GM12891 (cell line): ENCODE measurements at regions not wholly inside any gene's neighbourhood (a gene's known extent, or its start where the extent isn't known, plus 50 kb on each side); places are given as distances from the start of the nearest gene placed in this dataset.
A peak's percentile ranks its signal among the peaks of the same experiment; 100 is the strongest.
"Not testable (repeated sequence)": the region's sequence is repeated elsewhere in the genome, so short reads cannot be mapped to it uniquely, and the experiment has no call there.

Experiments used
- DNase-seq: peaks from one replicate; pipeline ENCODE4 v3.0.0; 2011; ENCODE audit warnings: low spot score; ENCODE audit not compliant: insufficient read length
- FAIRE-seq: peaks from 2 replicates; lab custom pipeline; 2011; peaks lifted over from hg19 to GRCh38; lab: Jason Lieb, UNC
- PAX5 ChIP-seq: IDR thresholded peaks from 2 replicates; pipeline ENCODE4 v1.6.1; 2011; ENCODE audit warnings: low read length, moderate library complexity, mild to moderate bottlenecking; ENCODE audit not compliant: insufficient read depth, severe bottlenecking
- POLR2A ChIP-seq: IDR thresholded peaks from 2 replicates; pipeline ENCODE4 v1.6.1; 2011; ENCODE audit warnings: low read depth, low read length, control low read depth
- POLR2AphosphoS5 ChIP-seq: IDR thresholded peaks from 2 replicates; pipeline ENCODE4 v1.6.1; 2011; ENCODE audit warnings: low read depth, low read length, control low read depth
- POU2F2 ChIP-seq: IDR thresholded peaks from 2 replicates; pipeline ENCODE4 v1.6.1; 2011; ENCODE audit warnings: low read depth, mild to moderate bottlenecking, control low read depth, low read length, moderate library complexity
- SPI1 ChIP-seq: IDR thresholded peaks from 2 replicates; pipeline ENCODE4 v1.6.1; 2011; ENCODE audit warnings: low read depth, low read length, control low read depth
- TAF1 ChIP-seq: IDR thresholded peaks from 2 replicates; pipeline ENCODE4 v1.6.1; 2011; ENCODE audit warnings: low read depth, low read length, control low read depth

- TF ChIP-seq TAF1, result no peak
- no peak for TF ChIP-seq PAX5
- no peak for TF ChIP-seq POLR2A
- no peak for TF ChIP-seq POU2F2
- no peak for TF ChIP-seq POLR2AphosphoS5
- no peak for TF ChIP-seq SPI1
- no peak for DNase-seq
- peak; percentile 33 for FAIRE-seq
Observed at GRCh38 chr14:100424504-100425428, 101.6 kb downstream of the SLC25A47 start.

- TF ChIP-seq TAF1 (no peak), POLR2AphosphoS5 (no peak), POU2F2 (no peak), PAX5 (no peak), SPI1 (no peak), POLR2A (no peak)
- FAIRE-seq (no peak), DNase-seq (no peak)
Observed at GRCh38 chr14:100425429-100425827, 102.3 kb downstream of the SLC25A47 start.

GRCh38 chr14:100426314-100426713 is 103.2 kb downstream of the SLC25A47 start:
- DNase-seq (no peak), FAIRE-seq (no peak)
- TF ChIP-seq TAF1 (no peak), POLR2A (no peak), POU2F2 (no peak), SPI1 (no peak), PAX5 (no peak), POLR2AphosphoS5 (no peak)

GRCh38 chr14:100427166-100427565 is 104.0 kb downstream of the SLC25A47 start:
- DNase-seq (no peak), FAIRE-seq (no peak)
- no peak for TF ChIP-seq SPI1
- TF ChIP-seq POLR2AphosphoS5, result no peak
- no peak for TF ChIP-seq POLR2A
- no peak for TF ChIP-seq PAX5
- no peak for TF ChIP-seq TAF1
- TF ChIP-seq POU2F2, result no peak

GRCh38 chr14:100428727-100429126 is 105.6 kb downstream of the SLC25A47 start:
- DNase-seq (no peak), FAIRE-seq (no peak)
- no peak for TF ChIP-seq TAF1
- TF ChIP-seq SPI1, result no peak
- TF ChIP-seq PAX5, result no peak
- TF ChIP-seq POU2F2, result no peak
- TF ChIP-seq POLR2A, result no peak

- DNase-seq (no peak), FAIRE-seq (no peak)
- no peak for TF ChIP-seq POU2F2
- no peak for TF ChIP-seq POLR2A
- TF ChIP-seq POLR2AphosphoS5, result no peak
- no peak for TF ChIP-seq TAF1
- TF ChIP-seq PAX5, result no peak
- no peak for TF ChIP-seq SPI1
Observed at GRCh38 chr14:100429537-100429936, 106.4 kb downstream of the SLC25A47 start.

GRCh38 chr14:100430571-100430970 is 107.4 kb downstream of the SLC25A47 start:
- DNase-seq (no peak), FAIRE-seq (no peak)
- TF ChIP-seq POLR2A, result no peak
- no peak for TF ChIP-seq PAX5
- no peak for TF ChIP-seq POLR2AphosphoS5
- TF ChIP-seq TAF1, result no peak
- TF ChIP-seq POU2F2, result no peak
- TF ChIP-seq SPI1, result no peak

- FAIRE-seq, DNase-seq: not testable (repeated sequence)
Observed at GRCh38 chr14:100431461-100431860, 108.3 kb downstream of the SLC25A47 start.

GRCh38 chr14:100432652-100433427 is 109.7 kb downstream of the SLC25A47 start:
- DNase-seq (no peak), FAIRE-seq (no peak)
- TF ChIP-seq POLR2AphosphoS5, result no peak
- TF ChIP-seq POU2F2, result no peak
- TF ChIP-seq TAF1, result no peak
- no peak for TF ChIP-seq PAX5
- TF ChIP-seq SPI1, result no peak
- no peak for TF ChIP-seq POLR2A

GRCh38 chr14:100433428-100433814 is 110.3 kb downstream of the SLC25A47 start:
- DNase-seq, result no peak
- no peak for TF ChIP-seq SPI1
- no peak for TF ChIP-seq PAX5
- TF ChIP-seq POLR2A, result no peak
- TF ChIP-seq POU2F2, result no peak
- no peak for TF ChIP-seq TAF1
- FAIRE-seq, result no peak
